CD14-positive monocyte (primary cell): ENCODE measurements at regions not wholly inside any gene's neighbourhood (a gene's known extent, or its start where the extent isn't known, plus 50 kb on each side); places are given as distances from the start of the nearest gene placed in this dataset.

Experiments
- DNase-seq, 3 donors: peaks; one replicate each; pipeline ENCODE4 v3.0.0-alpha.2; 2011 to 2022
- H2AFZ ChIP-seq: 2 replicates; pipeline ENCODE4 v1.6.0; 2012; ENCODE audit warnings: mild to moderate bottlenecking, low read depth, low read length, inconsistent platforms; ENCODE audit not compliant: insufficient read depth, poor library complexity, severe bottlenecking
- H3K27ac ChIP-seq, 2 donors: 1 replicate in 1 of 2; 2 replicates in 1 of 2; pipeline ENCODE4 v1.5.1; 2012 to 2013; ENCODE audit warnings: low read length in 2 of 2, control low read depth in 1 of 2, inconsistent platforms in 1 of 2, low read depth in 1 of 2, mild to moderate bottlenecking in 1 of 2
- H3K27me3 ChIP-seq, 2 donors: one replicate each; pipeline versions ENCODE4 v1.6.0 to v1.6.1; 2011 to 2013; ENCODE audit warnings: low read length in 2 of 2; ENCODE audit not compliant: control insufficient read depth in 2 of 2, insufficient read depth in 2 of 2
- H3K36me3 ChIP-seq, 2 donors: replicated peaks in 1 of 2; 1 replicate in 1 of 2; 2 replicates in 1 of 2; pipeline versions ENCODE4 v1.5.1 to v1.6.1; 2012 to 2013; ENCODE audit warnings: low read length in 2 of 2, control low read depth in 1 of 2, inconsistent platforms in 1 of 2, mild to moderate bottlenecking in 1 of 2; ENCODE audit not compliant: insufficient read depth in 2 of 2, control insufficient read depth in 1 of 2
- H3K4me1 ChIP-seq, 2 donors: 1 replicate in 1 of 2; 2 replicates in 1 of 2; pipeline versions ENCODE4 v1.5.1 to v1.6.1; 2012 to 2013; ENCODE audit warnings: low read length in 2 of 2, control low read depth in 1 of 2, inconsistent platforms in 1 of 2, mild to moderate bottlenecking in 1 of 2, moderate library complexity in 1 of 2; ENCODE audit not compliant: insufficient read depth in 2 of 2, control insufficient read depth in 1 of 2
- H3K4me2 ChIP-seq: replicated peaks from 2 replicates; pipeline ENCODE3; 2012; ENCODE audit warnings: low read length, moderate library complexity, mild to moderate bottlenecking; ENCODE audit not compliant: poor library complexity, severe bottlenecking; ENCODE audit errors: extremely low read depth
- H3K4me3 ChIP-seq, 3 experiments: fragments of 200-600 bp in 1 of 3; sonication (generic) in 1 of 3; replicated peaks in 1 of 3; 1 replicate in 2 of 3; 2 replicates in 1 of 3; pipeline ENCODE4 v1.5.1; 2011 to 2013; ENCODE audit warnings: low read length in 3 of 3, mild to moderate bottlenecking in 3 of 3, control low read depth in 2 of 3, low read depth in 2 of 3, inconsistent platforms in 1 of 3, moderate library complexity in 1 of 3
- H3K79me2 ChIP-seq: 2 replicates; pipeline ENCODE4 v1.6.0; 2012; ENCODE audit warnings: mild to moderate bottlenecking, control low read depth, inconsistent platforms, low read length, moderate library complexity; ENCODE audit not compliant: insufficient read depth
- H3K9ac ChIP-seq: 2 replicates; pipeline ENCODE4 v1.6.0; 2017; ENCODE audit warnings: low read length, mild to moderate bottlenecking; ENCODE audit not compliant: insufficient read depth, poor library complexity, severe bottlenecking
- H3K9me3 ChIP-seq, 2 donors: replicated peaks in 1 of 2; 1 replicate in 1 of 2; 2 replicates in 1 of 2; pipeline versions ENCODE4 v1.5.1 to v1.6.1; 2012 to 2013; ENCODE audit warnings: low read length in 2 of 2, control low read depth in 1 of 2; ENCODE audit not compliant: control insufficient read depth in 1 of 2, insufficient read depth in 1 of 2
- H4K20me1 ChIP-seq: 2 replicates; pipeline ENCODE4 v1.6.0; 2012; ENCODE audit warnings: mild to moderate bottlenecking, low read length, control low read depth, moderate library complexity; ENCODE audit not compliant: insufficient read depth
- H3K27ac Mint-ChIP-seq, 7 donors: one replicate each; pipeline ENCODE4 v1.8.0; 2020; ENCODE audit warnings: mild to moderate bottlenecking in 7 of 7, mixed read lengths in 7 of 7, moderate library complexity in 6 of 7, inconsistent platforms in 2 of 7
- H3K27me3 Mint-ChIP-seq, 3 donors: one replicate each; pipeline ENCODE4 v1.8.0; 2021 to 2022; ENCODE audit warnings: low read depth in 3 of 3, mild to moderate bottlenecking in 3 of 3, mixed read lengths in 3 of 3, moderate library complexity in 3 of 3, inconsistent platforms in 1 of 3
- H3K36me3 Mint-ChIP-seq, 2 donors: one replicate each; pipeline ENCODE4 v1.8.0; 2020; ENCODE audit warnings: mixed read lengths in 2 of 2, inconsistent platforms in 1 of 2, mild to moderate bottlenecking in 1 of 2
- H3K4me1 Mint-ChIP-seq: one replicate; pipeline ENCODE4 v1.8.0; 2020; ENCODE audit warnings: mild to moderate bottlenecking, mixed read lengths
- H3K4me3 Mint-ChIP-seq, 2 donors: one replicate each; pipeline ENCODE4 v1.8.0; 2020; ENCODE audit warnings: mild to moderate bottlenecking in 2 of 2, mixed read lengths in 2 of 2, moderate library complexity in 1 of 2
- H3K9me3 Mint-ChIP-seq, 7 donors: one replicate each; pipeline ENCODE4 v1.8.0; 2020 to 2022; ENCODE audit warnings: mixed read lengths in 7 of 7, mild to moderate bottlenecking in 6 of 7, moderate library complexity in 6 of 7, inconsistent platforms in 2 of 7
- WGBS: methylation state at CpG from one replicate; pipeline ENCODE4 v1.1.5; 2013; ENCODE audit warnings: missing lambda C conversion rate; ENCODE audit not compliant: insufficient coverage; 5-methylcytosine and 5-hydroxymethylcytosine counted together
- intact Hi-C, 2 donors: fragments of 100-400 bp; cut with micrococcal nuclease; formaldehyde crosslinking; loops; one replicate each; pipeline versions ENCODE4 v1.15.0 to v1.15.1; 2023
- TF ChIP-seq, protein P1 (sequence below): fragments of 200-600 bp; IDR thresholded peaks from one replicate; pipeline ENCODE4 v1.8.0; 2022; ENCODE audit warnings: antibody characterized with exemption, mild to moderate bottlenecking

DNA sequence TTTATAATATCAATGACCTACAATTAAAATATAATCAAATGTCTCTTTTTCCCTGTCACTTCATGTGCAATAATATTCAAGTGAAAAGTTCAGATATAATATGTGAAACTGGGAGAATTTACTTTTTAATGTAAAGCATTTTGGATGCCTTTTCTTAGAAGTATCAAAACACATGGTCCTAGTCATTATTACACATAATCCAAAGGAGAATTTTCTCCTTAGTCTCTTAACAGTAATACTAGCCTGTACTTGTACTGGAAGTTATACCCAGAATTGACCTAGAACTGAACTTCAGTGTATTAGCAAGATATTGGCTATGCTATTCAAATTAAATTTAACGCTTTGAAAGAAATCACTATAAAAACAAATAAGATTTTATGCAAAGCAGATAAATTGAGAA lies 842.6 kb upstream of the MANEA start:
- no peaks in the 10 kb centered on the region for H3K79me2 ChIP-seq
- intact Hi-C loops = no loop called here
- no peak overlapping the region for H3K4me2 ChIP-seq
- no peaks in the 10 kb centered on the region for H3K4me1 ChIP-seq
- H3K36me3 ChIP-seq = no peaks in the 10 kb centered on the region
- Mint-ChIP-seq H3K27ac (no peak overlapping the region), H3K27me3 (peaks cover 0 to 2% (median 0%) of the 10 kb centered on the region in 3 donors), H3K9me3 (peaks cover 0 to 6% (median 3%) of the 10 kb centered on the region in 7 donors), H3K36me3 (no peaks in the 10 kb centered on the region), H3K4me3 (no peak overlapping the region), H3K4me1 (no peaks in the 10 kb centered on the region)
- peaks cover 0 to 7% of the 10 kb centered on the region in 2 donors for H3K9me3 ChIP-seq
- no peaks in the 10 kb centered on the region for H4K20me1 ChIP-seq
- no CpG with 5 or more reads among the region's 1 CpG for WGBS
- TF ChIP-seq, protein P1, sequence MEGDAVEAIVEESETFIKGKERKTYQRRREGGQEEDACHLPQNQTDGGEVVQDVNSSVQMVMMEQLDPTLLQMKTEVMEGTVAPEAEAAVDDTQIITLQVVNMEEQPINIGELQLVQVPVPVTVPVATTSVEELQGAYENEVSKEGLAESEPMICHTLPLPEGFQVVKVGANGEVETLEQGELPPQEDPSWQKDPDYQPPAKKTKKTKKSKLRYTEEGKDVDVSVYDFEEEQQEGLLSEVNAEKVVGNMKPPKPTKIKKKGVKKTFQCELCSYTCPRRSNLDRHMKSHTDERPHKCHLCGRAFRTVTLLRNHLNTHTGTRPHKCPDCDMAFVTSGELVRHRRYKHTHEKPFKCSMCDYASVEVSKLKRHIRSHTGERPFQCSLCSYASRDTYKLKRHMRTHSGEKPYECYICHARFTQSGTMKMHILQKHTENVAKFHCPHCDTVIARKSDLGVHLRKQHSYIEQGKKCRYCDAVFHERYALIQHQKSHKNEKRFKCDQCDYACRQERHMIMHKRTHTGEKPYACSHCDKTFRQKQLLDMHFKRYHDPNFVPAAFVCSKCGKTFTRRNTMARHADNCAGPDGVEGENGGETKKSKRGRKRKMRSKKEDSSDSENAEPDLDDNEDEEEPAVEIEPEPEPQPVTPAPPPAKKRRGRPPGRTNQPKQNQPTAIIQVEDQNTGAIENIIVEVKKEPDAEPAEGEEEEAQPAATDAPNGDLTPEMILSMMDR = no peak
- H3K27me3 ChIP-seq = no peaks in the 10 kb centered on the region
- H3K27ac ChIP-seq = no peak overlapping the region
- no peak overlapping the region for H3K9ac ChIP-seq
- H3K4me3 ChIP-seq = no peak overlapping the region
- no peak for DNase-seq
- no peak overlapping the region for H2AFZ ChIP-seq

DNA sequence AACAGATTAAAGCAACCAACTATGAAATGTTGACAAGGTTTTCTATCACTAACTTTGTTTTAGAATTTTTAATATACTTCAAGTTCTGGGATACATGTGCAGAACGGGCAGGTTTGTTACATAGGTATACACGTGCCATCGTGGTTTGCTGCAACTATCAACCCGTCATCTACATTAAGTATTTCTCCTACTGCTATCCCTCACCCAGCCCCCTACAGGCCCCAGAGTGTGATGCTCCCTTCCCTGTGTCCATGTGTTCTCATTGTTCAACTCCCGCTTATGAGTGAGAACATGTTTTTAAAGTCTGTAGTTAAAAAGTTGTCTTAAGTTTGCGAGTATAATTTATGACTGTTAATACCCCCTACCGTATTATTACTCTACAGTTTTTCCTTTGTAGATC lies 844.3 kb upstream of the MANEA start:
- no peaks in the 10 kb centered on the region for H3K36me3 ChIP-seq
- H4K20me1 ChIP-seq = no peaks in the 10 kb centered on the region
- H3K4me2 ChIP-seq = no peak overlapping the region
- H3K4me3 ChIP-seq = no peak overlapping the region
- no peak overlapping the region for H3K27ac ChIP-seq
- Mint-ChIP-seq H3K27ac (no peak overlapping the region), H3K27me3 (no peaks in the 10 kb centered on the region), H3K4me1 (no peaks in the 10 kb centered on the region), H3K9me3 (peaks cover 0 to 6% (median 5%) of the 10 kb centered on the region in 7 donors), H3K4me3 (no peak overlapping the region), H3K36me3 (no peaks in the 10 kb centered on the region)
- TF ChIP-seq, protein P1 = no peak
- no peak for DNase-seq
- H3K79me2 ChIP-seq = no peaks in the 10 kb centered on the region
- no peaks in the 10 kb centered on the region for H3K4me1 ChIP-seq
- H2AFZ ChIP-seq = no peak overlapping the region
- H3K9ac ChIP-seq = no peak overlapping the region
- intact Hi-C loops = no loop called here
- peaks cover 0 to 7% of the 10 kb centered on the region in 2 donors for H3K9me3 ChIP-seq
- no peaks in the 10 kb centered on the region for H3K27me3 ChIP-seq
- WGBS = 83% methylated on average over 4 of the region's 7 CpGs
